Upper lobe of right lung (tissue), 1 donor: ENCODE measurements at regions not wholly inside any gene's neighbourhood (a gene's known extent, or its start where the extent isn't known, plus 50 kb on each side); places are given as distances from the start of the nearest gene placed in this dataset.

Experiments
- ATAC-seq: fragments of 200-7000 bp; cut with Tn5 transposase; one replicate; pipeline ENCODE4 v1.9.1; 2020; ENCODE audit warnings: mild to moderate bottlenecking, moderate library complexity
- DNase-seq: peaks from one replicate; pipeline ENCODE4 v3.0.0-alpha.2; 2020
- H3K27ac ChIP-seq: fragments of 200-600 bp; one replicate; pipeline ENCODE4 v1.8.0; 2022
- H3K27me3 ChIP-seq: fragments of 200-600 bp; one replicate; pipeline ENCODE4 v1.8.0; 2022; ENCODE audit warnings: mild to moderate bottlenecking
- H3K36me3 ChIP-seq: fragments of 200-600 bp; one replicate; pipeline ENCODE4 v1.8.0; 2022
- H3K4me1 ChIP-seq: fragments of 200-600 bp; one replicate; pipeline ENCODE4 v1.8.0; 2022
- H3K4me3 ChIP-seq: fragments of 200-600 bp; one replicate; pipeline ENCODE4 v1.8.0; 2022; ENCODE audit warnings: mild to moderate bottlenecking
- H3K9me3 ChIP-seq: fragments of 200-600 bp; one replicate; pipeline ENCODE4 v1.8.0; 2022
- intact Hi-C: fragments of 100-400 bp; cut with DNase I; formaldehyde crosslinking; loops from one replicate; pipeline ENCODE4 v1.11.0; 2022
- TF ChIP-seq, protein P1 (sequence below): fragments of 200-600 bp; IDR thresholded peaks from one replicate; pipeline ENCODE4 v1.8.0; 2022; ENCODE audit warnings: antibody characterized with exemption
- donor health status: DM: no; HTN: yes; CAD: no; lungs with severe emphysema.

DNA sequence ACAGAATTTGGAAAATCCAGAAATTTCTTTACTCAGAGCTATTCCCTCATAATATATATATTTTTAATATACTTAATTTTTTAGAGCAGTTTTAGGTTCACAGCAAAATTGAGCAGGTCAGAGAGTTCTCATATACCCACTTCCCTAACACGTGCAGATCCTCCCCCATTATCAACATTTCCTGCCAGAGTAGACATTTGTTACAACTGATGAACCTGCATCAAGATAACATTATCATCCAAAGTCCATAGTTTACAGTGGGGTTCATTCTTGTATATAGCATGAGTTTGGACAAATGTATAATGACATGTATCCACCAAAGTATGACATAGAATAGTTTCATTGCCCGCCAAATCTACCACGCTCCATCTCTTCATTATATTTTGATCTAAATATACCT, 170.0 kb downstream of the PTEN start:
- TF ChIP-seq, protein P1, sequence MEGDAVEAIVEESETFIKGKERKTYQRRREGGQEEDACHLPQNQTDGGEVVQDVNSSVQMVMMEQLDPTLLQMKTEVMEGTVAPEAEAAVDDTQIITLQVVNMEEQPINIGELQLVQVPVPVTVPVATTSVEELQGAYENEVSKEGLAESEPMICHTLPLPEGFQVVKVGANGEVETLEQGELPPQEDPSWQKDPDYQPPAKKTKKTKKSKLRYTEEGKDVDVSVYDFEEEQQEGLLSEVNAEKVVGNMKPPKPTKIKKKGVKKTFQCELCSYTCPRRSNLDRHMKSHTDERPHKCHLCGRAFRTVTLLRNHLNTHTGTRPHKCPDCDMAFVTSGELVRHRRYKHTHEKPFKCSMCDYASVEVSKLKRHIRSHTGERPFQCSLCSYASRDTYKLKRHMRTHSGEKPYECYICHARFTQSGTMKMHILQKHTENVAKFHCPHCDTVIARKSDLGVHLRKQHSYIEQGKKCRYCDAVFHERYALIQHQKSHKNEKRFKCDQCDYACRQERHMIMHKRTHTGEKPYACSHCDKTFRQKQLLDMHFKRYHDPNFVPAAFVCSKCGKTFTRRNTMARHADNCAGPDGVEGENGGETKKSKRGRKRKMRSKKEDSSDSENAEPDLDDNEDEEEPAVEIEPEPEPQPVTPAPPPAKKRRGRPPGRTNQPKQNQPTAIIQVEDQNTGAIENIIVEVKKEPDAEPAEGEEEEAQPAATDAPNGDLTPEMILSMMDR: no peak
- intact Hi-C loops: no loop called here
- H3K4me1 ChIP-seq: no peaks in the 10 kb centered on the region
- H3K4me3 ChIP-seq: no peak overlapping the region
- H3K27ac ChIP-seq: no peak overlapping the region
- no peaks in the 10 kb centered on the region for H3K36me3 ChIP-seq
- H3K27me3 ChIP-seq: no peaks in the 10 kb centered on the region
- no peaks in the 10 kb centered on the region for H3K9me3 ChIP-seq
- DNase-seq (no peak), ATAC-seq (no peak)

DNA sequence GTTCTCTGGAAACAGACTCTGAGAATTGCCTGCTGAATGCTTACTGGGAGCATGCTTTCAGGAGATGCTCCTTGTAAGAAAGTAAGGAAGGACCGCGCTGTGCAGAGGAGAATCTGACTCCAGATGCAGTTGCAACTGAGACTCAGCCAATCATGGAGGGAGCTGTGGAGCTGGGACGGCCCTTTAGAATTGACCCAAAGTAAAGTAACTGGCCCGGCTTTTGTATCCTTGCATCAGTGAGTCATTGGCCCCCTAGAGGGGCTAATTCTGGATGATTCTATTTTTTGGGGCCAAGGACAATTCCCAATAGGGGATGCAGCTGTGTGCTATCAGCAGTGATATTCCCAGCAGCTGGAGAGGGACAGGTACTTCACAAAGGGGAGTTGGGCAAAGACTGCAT, 170.4 kb downstream of the PTEN start:
- no peaks in the 10 kb centered on the region for H3K27me3 ChIP-seq
- TF ChIP-seq, protein P1: no peak
- no peaks in the 10 kb centered on the region for H3K9me3 ChIP-seq
- ATAC-seq (no peak), DNase-seq (no peak)
- H3K4me3 ChIP-seq: no peak overlapping the region
- no peaks in the 10 kb centered on the region for H3K36me3 ChIP-seq
- H3K27ac ChIP-seq: no peak overlapping the region
- intact Hi-C loops: no loop called here
- no peaks in the 10 kb centered on the region for H3K4me1 ChIP-seq

DNA sequence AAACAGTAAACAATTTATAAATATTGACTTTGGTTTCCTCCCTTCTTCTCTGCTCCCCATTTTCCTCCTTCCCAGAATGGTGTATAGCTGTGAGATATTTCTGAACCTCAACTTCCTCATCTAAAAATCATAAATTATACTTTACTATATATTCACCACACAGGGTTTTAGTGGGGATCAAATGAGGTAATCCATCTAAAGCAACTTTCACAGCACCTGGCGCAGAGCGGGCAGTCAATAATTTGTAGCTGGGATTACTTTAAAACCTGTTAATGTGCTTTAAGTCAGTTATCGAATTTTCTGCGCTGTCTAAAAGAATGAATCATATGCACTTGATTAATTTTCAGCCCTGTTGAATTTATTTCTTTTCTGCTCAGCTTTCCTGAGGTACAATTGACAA, 172.7 kb downstream of the PTEN start:
- intact Hi-C loops: no loop called here
- H3K9me3 ChIP-seq: no peaks in the 10 kb centered on the region
- no peak overlapping the region for H3K27ac ChIP-seq
- ATAC-seq: no peak
- no peak overlapping the region for H3K4me3 ChIP-seq
- DNase-seq: no peak
- H3K27me3 ChIP-seq: no peaks in the 10 kb centered on the region
- no peaks in the 10 kb centered on the region for H3K4me1 ChIP-seq
- H3K36me3 ChIP-seq: no peaks in the 10 kb centered on the region
- TF ChIP-seq, protein P1: no peak

DNA sequence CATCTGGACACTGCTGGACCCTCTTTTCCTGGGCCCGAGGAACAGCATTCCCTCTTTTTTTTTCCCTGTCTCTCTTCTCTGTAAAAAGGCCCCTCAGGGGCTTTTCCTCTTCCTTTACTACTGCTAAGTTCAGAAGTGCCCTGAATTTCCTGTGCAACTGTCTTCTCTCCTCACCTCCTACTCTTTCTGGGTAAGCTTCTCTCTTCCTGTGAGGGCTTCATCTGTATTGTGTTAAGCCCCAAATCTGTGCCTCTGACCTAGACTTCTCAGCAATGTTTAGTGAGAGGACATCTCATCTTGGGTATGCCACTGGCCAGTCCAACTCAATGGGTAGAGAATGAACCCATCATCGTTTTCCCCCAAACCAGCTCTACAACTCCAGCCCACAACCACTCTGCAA, 174.2 kb downstream of the PTEN start:
- TF ChIP-seq, protein P1: no peak
- DNase-seq (no peak), ATAC-seq (no peak)
- Histone ChIP-seq H3K36me3 (no peaks in the 10 kb centered on the region), H3K27me3 (no peaks in the 10 kb centered on the region), H3K4me3 (no peak overlapping the region), H3K4me1 (peaks cover 11% of the 10 kb centered on the region), H3K9me3 (no peaks in the 10 kb centered on the region), H3K27ac (no peak overlapping the region)
- intact Hi-C loops: no loop called here

DNA sequence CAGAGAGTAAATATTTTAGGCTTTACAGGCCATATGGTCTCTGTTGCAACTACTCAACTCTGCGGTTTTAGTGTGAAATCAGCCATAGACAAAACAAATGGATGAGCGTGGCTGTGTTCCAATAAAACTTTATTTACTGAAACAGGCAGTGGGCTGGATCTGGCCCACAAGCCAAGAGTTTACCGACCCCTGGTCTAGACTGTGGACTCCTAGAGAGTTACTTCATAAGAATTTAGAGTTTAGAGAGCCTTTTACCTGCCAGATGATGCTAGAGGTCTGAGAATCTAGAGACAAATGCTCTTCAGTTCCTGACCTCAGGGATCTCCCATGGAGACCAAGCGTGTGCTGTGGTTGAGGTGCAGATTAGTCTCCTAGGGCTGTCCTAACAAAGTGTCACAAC, 174.8 kb downstream of the PTEN start:
- intact Hi-C loops: no loop called here
- Histone ChIP-seq H3K9me3 (no peaks in the 10 kb centered on the region), H3K4me3 (no peak overlapping the region), H3K4me1 (peaks cover 14% of the 10 kb centered on the region), H3K36me3 (no peaks in the 10 kb centered on the region), H3K27ac (no peak overlapping the region), H3K27me3 (no peaks in the 10 kb centered on the region)
- ATAC-seq (no peak), DNase-seq (no peak)
- TF ChIP-seq, protein P1: no peak

DNA sequence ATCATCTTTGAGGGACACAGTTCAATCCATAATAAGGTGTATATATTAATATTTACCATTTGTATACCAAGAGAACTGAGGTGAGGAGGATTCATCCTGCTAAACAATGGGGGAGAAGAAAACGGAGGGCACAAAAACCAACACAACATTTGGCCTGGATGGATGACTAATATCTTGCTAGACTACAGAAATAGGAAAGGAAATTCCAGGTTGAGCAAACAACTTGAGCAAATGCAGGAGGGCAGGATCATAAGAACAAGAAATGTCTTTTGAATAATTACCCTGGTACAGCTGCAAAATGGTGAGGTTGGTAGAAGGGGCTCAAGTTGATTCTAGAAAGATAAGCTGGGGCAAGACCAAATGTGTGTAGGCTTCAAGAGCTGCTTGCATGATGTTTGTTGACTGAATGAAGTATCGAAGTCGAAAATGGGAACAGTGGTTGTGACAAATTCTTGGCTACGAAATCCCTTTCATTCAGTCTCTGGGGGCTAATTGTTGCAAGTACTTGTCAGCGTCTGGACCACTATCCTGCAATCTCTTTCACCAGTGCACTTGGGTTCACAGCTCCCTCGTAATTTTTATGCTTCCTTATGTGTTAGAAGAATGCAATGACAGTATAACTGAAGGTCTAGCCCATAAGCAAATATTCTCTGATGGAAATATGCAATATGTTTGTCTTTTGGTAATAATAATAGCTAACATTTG, 176.2 kb downstream of the PTEN start:
- no peaks in the 10 kb centered on the region for H3K36me3 ChIP-seq
- no peak for DNase-seq
- intact Hi-C loops: no loop called here
- peaks cover 17% of the 10 kb centered on the region for H3K4me1 ChIP-seq
- no peaks in the 10 kb centered on the region for H3K27me3 ChIP-seq
- no peak overlapping the region for H3K4me3 ChIP-seq
- H3K27ac ChIP-seq: no peak overlapping the region
- TF ChIP-seq, protein P1: no peak
- no peaks in the 10 kb centered on the region for H3K9me3 ChIP-seq
- ATAC-seq: no peak
